ENCODE measurements at regions not wholly inside any gene's neighbourhood (a gene's known extent, or its start where the extent isn't known, plus 50 kb on each side); places are given as distances from the start of the nearest gene placed in this dataset.
"Not testable (repeated sequence)": the region's sequence is repeated elsewhere in the genome, so short reads cannot be mapped to it uniquely, and the experiment has no call there.

DNA sequence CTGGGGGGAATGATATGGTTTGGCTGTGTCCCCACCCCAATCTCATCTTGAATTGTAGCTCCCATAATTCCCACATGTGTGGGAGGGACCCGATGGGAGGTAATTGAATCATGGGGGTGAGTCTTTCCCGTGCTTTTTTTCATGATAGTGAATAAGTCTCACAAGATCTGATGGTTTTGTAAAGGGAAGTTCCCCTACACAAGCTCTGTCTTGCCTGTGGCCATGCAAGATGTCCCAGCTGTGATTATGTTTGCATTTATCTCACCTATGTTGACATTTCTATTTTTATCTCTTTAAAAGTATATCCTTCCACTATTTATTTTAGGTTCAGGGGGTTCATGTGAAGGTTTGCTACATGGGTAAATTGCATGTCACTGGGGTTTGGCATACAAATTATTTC is 323.9 kb upstream of the GLI3 start:
- no peak for FAIRE-seq

DNA sequence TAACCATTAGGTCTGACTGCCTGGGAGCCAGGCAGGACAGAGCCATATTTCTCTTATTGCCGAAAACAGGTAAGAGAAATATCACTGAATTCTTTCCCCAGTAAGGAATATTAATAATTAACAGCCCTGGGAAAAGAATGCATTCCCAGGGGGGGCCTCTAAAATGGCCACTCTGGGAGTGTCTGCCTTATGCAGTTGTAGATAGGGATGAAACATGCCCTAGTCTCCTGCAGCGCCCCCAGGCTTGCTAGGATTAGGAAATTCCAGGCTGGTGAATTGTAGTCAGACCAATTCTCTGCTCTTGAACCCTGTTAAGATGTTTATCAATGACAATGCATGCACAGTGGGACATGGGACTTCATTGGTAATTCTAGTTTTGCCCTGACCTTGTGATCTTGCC is 317.9 kb upstream of the GLI3 start:
- not testable (repeated sequence) for FAIRE-seq

DNA sequence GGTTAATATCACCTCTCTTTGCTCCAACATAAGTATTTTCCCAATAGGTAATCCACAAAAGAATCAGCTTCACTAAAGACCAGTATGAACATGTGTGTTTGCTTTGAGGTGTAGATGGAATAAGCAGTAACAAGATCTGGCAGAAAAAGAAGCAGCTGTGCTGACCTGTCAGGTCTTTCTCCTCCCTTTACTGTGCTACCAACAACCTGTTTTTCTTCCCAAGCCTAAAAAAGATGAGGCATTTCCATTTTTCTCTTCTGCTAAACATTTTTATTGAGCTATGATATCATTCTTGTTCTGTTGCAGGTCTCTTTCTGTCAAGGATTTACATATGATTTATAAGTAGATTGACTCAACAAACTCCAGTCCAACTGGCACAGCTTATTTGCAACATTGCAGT is 315.2 kb upstream of the GLI3 start:
- no peak for FAIRE-seq

DNA sequence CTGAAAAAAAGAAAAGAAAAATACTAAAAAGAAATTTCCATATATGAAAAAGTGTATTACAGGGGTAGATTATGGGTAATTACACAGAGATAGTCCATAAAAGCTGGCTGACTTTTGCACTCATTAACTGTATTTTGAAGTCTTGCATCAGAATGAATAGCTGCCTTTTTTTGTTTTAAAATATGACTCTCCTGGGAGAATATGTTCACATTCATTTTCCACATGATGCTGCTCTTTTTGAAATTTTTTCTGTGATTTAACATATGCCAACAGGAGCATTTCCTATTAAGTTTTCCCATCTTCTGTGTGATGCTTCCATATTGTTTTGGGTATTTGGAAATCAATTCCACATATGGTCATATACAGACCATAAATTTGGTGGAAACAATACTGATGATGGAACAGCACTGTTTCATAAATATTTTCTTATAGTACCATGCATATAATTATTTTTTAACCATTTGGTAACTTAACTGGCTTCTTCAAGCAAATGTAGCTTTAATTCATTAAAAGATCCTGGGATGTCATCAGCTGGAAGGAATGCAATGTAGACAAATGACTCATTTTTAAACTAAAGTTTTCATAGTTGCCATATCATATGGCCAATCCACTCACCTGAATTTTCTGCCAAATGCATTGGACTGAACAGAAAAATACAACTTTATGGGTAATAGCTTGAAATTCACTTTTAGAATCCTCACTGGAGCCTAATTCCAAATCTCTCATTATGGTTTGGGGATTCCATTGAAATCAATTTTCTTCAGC is 313.9 kb upstream of the GLI3 start:
- FAIRE-seq, result no peak

GRCh38 chr7:42549866-42550485 is 313.0 kb upstream of the GLI3 start:
- no peak for FAIRE-seq

DNA sequence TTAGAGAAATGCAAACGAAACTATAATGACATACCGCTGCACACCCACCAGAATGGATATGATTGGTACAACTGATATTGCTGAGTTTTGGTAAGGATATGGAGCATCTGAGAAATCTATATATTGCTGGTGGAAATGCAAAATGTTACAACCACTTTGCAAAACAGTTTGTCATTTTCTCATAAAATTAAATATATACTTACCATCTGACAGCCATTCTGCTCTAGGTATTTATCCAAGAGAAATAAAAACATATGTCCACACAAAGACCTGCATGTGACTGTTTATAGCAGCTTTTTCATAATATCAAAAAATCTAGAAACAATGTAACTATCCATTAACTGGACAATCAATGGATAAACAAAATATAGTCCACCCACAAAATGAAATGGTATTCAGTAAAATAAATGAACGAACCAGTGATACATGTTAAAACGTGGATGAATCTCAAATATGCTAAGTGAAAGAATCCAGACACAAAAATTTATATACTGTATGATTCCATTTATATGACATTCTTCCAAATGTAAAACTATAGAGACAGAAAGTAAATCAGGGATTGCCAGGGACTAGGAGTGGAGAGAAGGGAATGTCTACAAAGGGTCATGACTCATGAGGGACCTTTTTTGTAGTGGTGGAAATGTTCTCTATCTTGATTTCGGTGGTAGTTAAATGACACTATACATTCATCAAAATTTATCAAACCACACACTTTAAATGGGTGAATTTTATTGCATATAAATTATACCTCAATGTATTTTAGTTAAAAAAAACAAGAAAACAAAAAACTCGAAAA is 312.0 kb upstream of the GLI3 start:
- no peak for FAIRE-seq

- FAIRE-seq, result no peak
Observed at GRCh38 chr7:42545049-42545724, 308.2 kb upstream of the GLI3 start.

DNA sequence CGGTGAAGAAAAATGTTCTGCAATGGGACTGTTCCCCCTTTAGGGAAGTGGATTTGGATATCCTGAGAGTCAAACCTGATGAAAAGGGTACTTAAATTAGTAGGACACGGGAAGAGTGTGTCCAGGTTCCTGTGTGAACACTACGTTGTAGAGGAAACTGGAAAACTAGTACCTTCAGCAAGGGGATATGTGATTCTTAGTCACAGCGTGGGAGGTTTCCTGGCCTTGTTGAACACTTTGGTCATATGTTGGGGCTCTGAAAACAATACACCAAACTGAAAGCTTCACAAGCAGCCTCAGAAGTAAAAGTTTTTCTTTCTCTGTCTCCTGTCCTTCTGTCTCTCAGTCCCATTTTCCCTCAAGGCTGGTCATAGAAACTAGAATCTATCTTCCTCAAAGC is 306.9 kb upstream of the GLI3 start:
- FAIRE-seq, result no peak

DNA sequence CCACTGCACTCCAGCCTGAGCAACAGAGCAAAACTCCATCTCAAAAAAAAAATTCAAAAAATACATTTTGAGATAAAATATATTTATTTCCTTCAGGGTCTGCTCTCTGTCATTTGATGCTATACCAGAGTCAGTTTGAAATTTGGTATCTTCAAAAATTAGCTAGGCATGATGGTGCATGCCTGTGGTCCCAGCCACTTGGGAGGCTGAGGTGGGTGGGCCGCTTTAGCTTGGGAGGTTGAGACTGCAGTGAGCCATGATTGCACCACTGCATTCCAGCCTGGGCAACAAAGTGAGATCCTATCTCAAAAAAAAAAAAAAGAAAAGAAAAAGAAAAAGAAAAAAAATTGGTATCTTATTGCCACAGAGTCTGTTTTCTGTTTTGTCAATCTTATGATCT is 305.4 kb upstream of the GLI3 start:
- not testable (repeated sequence) for FAIRE-seq

DNA sequence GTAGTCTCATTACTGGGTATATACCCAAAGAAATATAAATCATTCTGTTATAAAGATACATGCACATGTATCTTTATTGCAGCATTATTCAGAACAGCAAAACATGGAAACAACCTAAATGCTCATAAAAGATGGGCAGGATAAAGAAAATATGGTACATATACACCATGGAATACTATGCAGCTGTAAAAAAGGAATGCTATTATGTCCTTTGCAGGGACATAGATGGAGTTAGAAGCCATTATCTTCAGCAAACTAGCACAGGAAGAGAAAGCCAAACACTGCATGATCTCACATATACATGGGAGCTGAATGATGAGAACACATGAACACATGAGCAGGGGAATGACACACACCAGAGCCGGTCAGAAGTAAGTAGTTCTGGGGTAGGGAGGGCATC is 297.4 kb upstream of the GLI3 start:
- no peak for FAIRE-seq

DNA sequence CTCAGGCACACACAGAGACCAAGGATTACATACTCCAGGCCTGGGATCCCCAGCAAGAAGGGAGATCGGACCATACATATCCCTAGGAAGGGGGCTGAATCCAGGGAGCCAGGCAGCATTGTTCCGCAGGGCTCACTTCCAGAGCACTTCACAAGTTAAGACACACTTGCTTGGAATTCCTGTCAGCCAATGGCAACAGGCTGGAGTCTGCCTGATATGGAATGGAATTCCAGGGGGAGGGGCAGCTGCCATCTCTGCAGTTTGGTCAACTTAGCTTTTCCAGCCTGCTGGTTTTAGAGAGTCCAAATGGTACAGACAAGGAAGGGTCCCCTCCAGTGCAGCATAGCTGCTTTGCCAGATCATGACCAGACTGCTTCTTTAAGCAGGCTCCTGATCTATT is 290.0 kb upstream of the GLI3 start:
- FAIRE-seq, result no peak

GRCh38 chr7:42522227-42522991 is 285.4 kb upstream of the GLI3 start:
- FAIRE-seq, result no peak

DNA sequence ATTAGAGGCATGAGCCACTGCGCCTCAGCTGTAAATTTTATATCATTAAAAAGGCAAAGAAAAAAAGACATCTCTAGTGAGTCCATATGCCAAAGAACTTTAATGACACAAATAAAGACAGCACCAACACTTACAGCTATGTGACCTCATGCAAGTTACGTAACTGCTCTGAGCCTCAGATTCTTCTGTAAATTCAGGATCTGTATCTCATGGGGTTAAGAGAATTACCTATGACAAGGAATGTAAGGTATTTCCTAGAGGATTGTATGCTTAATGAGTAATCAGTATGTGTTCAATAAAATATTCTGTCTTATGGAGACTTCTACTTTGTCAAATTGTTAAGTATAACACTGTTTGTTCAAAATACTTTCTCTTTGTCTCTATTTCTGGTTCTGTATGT is 274.0 kb upstream of the GLI3 start:
- no peak for FAIRE-seq

DNA sequence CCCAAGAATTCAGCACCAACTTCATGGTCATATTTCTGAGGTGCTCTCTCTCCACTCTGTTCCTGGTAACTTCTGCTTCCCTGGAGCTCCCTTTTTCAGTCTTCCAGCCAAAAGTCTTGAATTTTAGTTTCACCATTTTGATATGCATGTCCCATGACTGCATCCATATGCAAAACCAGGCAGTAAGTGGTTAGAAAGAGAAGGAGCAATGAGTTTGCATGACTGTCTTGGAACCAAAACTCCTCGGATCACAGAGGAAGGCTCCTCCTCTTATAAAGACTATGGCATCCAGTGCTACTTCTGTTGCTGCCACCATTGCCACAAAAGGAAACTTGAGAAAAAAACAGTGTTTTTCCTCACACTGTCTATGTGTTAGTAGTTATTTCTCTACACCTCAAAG is 269.1 kb upstream of the GLI3 start:
- no peak for FAIRE-seq

- no peak for FAIRE-seq
Observed at GRCh38 chr7:42502022-42502421, 265.0 kb upstream of the GLI3 start.

DNA sequence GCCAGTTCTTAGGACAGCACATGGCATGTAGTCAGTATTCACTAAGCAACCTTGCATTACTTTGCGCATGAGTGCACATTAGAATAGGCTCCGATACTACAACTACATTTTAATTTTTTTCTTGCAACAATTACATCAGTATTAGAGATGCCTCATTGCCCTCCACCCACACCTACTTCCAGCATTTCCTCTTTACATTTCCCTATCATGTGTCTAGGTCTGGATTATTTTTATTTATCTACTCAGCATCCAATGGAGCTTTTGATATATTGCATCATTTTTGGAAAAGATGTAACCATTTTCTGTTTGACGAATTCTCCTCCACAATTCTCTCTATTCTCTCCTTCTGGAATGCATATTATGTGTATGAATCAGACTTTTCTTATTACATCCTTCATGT is 258.2 kb upstream of the GLI3 start:
- no peak for FAIRE-seq

DNA sequence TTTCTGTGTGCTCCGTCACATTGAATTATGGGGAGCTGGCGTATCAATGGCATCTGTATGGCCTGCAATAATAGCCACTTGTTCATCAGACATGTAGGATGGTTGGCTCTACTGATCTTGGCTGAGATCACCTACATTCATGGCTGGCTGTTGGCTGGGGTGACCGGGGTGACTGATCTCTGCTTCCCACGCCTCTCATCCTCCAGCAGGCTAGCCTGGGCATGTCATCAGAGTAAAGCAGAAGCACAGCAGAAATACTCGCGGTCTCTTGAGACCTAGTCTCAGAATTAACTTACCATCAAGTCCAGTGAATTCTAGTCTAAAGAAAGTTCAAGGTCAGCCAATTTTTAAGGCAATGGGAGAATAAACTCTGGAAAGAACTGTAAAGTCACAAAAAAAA is 257.7 kb upstream of the GLI3 start:
- FAIRE-seq, result no peak

DNA sequence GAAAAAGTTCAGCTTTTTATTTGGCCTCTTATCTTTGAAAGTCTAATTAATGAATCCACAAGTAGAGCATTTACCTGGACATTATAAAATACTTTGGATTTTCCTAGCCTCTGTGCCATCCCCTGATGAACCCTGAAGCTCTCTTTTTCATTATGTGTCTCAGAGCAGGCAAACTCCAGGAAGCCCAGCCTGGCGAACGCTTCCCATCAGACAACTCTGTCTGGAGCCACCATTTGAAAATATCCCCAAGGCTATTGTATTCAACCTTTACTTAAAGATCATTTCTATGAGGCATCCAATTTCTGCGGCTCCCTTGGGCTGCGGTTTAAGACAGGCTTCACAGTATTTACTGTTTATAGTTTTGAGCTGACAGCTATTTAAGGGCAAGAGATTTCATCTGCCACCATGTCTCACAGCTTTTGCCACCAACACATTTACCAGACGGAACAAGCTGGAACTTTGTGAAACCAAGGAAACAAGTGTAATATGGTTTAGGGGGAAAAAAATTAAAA is 257.2 kb upstream of the GLI3 start:
- FAIRE-seq, result no peak

DNA sequence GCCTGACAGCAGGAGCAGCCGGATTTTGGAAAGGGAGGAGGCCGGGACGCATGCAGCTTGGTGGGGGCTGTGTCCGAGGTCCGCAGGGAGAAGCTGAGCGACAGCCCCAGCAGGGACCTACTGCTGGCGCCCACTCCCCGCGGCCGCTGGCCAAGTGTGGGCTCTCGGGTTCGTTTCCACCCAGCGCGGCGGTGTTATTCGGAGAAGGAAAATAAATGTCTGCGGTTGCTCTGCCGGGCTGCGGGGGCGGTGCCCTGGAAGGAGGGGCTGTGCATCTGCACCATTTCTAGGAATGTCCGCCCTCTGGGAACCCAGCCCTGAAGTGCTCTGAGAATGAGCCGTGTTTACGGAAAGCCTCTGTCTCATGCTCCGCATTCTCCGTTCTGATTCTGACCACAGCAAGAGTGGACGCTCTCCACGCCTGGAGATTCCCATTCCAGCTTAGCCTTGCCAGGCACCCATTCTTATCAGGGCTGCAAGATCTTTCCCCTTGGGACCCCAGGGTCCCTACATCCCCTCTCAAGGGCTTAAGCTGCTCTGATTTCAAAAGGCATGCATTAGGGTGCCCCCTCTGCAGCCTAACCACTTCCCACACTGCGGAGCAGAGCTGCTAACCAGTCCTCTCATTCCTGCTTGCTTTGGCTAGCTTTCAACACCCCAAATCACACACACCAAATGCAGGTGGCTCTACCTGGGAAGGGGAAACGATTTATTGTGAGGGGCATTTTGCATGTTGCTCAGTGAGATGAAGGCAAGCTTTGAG is 256.6 kb upstream of the GLI3 start:
- peak; percentile 48 for FAIRE-seq

DNA sequence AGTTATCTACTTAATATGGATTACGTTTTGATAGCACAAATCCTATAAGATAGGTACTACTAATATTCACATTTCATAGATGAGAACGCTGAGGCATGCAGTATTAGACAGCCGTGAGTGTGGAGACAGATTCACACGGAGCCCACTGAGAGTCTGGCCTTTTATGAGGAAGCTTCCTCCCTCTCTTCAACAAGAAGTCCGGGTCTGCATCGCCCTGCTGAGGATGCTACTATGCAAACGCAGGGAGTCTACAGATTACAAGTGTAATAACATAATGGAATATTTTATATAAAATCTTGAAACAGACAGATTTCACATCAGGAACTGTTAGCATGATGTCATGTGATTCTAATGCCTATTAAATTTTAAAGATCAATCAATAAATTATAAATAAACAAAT is 255.9 kb upstream of the GLI3 start:
- no peak for FAIRE-seq

- no peak for FAIRE-seq
Observed at GRCh38 chr7:42491106-42491505, 254.1 kb upstream of the GLI3 start.

- no peak for FAIRE-seq
Observed at GRCh38 chr7:42489299-42489698, 252.3 kb upstream of the GLI3 start.

All from endometrium (tissue), 2 donors.